HL-60 (cell line): ENCODE measurements at regions not wholly inside any gene's neighbourhood (a gene's known extent, or its start where the extent isn't known, plus 50 kb on each side); places are given as distances from the start of the nearest gene placed in this dataset.
"Not testable (repeated sequence)": the region's sequence is repeated elsewhere in the genome, so short reads cannot be mapped to it uniquely, and the experiment has no call there.

Experiments used
- CTCF ChIP-seq: IDR thresholded peaks from one replicate; pipeline ENCODE4 v1.5.1; 2011; ENCODE audit warnings: low read length, control low read depth, inconsistent platforms; ENCODE audit not compliant: insufficient read depth
- POLR2AphosphoS5 ChIP-seq: IDR thresholded peaks from 2 replicates; pipeline ENCODE4 v1.6.1; 2012; ENCODE audit warnings: low read depth
- SPI1 ChIP-seq: IDR thresholded peaks from 2 replicates; pipeline ENCODE4 v1.6.1; 2012; ENCODE audit warnings: low read depth, mild to moderate bottlenecking, borderline replicate concordance

DNA sequence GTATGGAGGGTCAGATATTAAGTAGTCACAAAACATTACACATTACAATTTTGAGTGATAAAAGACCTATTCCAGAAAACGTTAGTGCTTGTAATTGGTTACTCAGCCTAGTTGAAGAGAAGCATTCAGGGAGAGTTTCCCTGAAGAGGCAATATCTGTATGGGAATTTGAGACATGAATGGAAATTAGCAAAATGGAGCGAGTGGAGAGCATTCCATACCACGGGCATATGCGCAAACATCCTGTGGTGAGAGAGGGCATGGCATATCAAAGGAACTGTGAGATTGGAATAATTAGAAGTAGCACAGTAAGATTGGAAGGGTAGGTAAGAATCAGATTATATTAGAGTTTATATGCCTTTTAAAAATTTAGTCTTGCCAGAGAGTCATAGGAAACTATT lies 867.9 kb downstream of the PRIM2 start:
- TF ChIP-seq CTCF, SPI1, POLR2AphosphoS5: not testable (repeated sequence)
